ENCODE measurements at regions not wholly inside any gene's neighbourhood (a gene's known extent, or its start where the extent isn't known, plus 50 kb on each side); places are given as distances from the start of the nearest gene placed in this dataset.
"Not testable (repeated sequence)": the region's sequence is repeated elsewhere in the genome, so short reads cannot be mapped to it uniquely, and the experiment has no call there.

DNA sequence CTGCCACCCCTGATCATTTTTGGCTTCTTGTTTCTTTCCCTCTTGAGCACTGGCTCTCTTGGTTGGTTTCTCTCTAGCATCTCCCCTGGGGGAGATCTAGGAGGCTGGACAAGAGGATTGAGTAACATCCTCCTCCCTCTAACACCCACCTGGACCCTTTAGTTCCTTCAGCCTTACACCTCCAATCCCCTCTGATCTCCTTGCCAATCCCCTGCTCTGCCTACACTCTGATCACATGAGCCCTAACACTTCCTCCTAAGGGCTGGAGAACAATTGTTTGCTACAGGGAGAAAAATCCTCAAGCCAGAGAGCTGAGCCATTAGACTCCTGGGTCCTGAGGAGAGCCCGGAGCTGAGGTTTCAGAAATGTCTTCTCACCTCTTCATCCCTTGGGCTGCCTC, 65.9 kb upstream of the ADGRL1 start:
- no peak for DNase-seq (ENCODE audit: low read depth, low spot score)
- TF ChIP-seq FOXP2 (optimal IDR thresholded peaks at IDR 0.05; ENCODE audit: control extremely low read depth, extremely low read length, insufficient read depth) (no peak), EZH2 (IDR thresholded peaks at IDR 0.05) (no peak), POLR2AphosphoS5 (IDR thresholded peaks at IDR 0.05; ENCODE audit: borderline replicate concordance, low read depth, low read length) (no peak)
- Histone ChIP-seq H3K27ac (no peak overlapping the region), H3K4me3 (no peak overlapping the region), H3K9me3 (ENCODE audit: low read depth, low read length) (no peaks in the 10 kb centered on the region), H3K36me3 (ENCODE audit: insufficient read depth, low read length) (no peaks in the 10 kb centered on the region), H3K9ac (ENCODE audit: insufficient read length) (no peak overlapping the region)

DNA sequence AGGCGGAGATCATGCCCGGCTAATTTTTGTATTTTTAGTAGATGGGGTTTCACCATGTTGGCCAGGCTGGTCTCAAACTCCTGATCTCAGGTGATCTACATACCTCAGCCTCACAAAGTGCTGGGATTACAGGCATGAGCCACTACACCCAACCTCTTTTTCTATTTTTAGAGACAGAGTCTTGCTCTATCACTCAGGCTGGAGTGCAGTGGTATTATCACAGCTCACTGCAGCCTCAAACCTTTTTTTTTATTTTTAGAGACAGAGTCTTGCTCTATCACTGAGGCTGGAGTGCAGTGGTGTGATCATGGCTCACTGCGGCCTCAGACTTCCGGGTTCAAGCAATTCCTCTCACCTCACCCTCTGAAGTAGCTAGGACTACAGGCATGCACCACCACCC, 64.6 kb upstream of the ADGRL1 start:
- not testable (repeated sequence) for DNase-seq (ENCODE audit: low read depth, low spot score); H3K36me3 ChIP-seq (ENCODE audit: insufficient read depth, low read length); H3K9me3 ChIP-seq (ENCODE audit: low read depth, low read length); H3K27ac ChIP-seq; H3K4me3 ChIP-seq; H3K9ac ChIP-seq (ENCODE audit: insufficient read length)

DNA sequence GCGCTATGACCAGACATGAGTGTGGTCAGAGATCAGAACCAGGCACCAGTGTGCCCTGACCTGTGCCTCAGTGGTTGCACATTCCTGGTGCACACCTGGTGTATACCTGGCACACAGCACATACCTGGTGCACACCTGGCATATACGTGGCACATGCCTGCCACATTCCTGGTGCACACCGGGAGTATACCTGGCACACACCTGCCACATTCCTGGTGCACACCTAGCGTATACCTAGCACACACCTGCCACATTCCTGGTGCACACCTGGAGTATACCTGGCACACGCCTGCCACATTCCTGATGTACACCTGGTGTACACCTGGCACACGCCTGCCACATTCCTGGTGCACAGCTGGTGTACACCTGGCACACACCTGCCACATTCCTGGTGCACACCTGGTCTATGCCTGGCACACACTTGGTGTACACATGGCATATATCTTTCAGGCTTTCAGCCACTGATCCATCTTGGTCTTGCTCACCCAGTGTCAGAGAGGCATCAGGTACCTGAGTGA, 61.3 kb upstream of the ADGRL1 start:
- Histone ChIP-seq H3K9me3 (ENCODE audit: low read depth, low read length) (no peaks in the 10 kb centered on the region), H3K36me3 (ENCODE audit: insufficient read depth, low read length) (no peaks in the 10 kb centered on the region), H3K4me3 (no peak overlapping the region), H3K27ac (no peak overlapping the region), H3K9ac (ENCODE audit: insufficient read length) (no peak overlapping the region)
- no peak for DNase-seq (ENCODE audit: low read depth, low spot score)
- TF ChIP-seq EZH2 (IDR thresholded peaks at IDR 0.05) = no peak
- TF ChIP-seq FOXP2 (optimal IDR thresholded peaks at IDR 0.05; ENCODE audit: control extremely low read depth, extremely low read length, insufficient read depth) = no peak
- TF ChIP-seq POLR2AphosphoS5 (IDR thresholded peaks at IDR 0.05; ENCODE audit: borderline replicate concordance, low read depth, low read length) = no peak

DNA sequence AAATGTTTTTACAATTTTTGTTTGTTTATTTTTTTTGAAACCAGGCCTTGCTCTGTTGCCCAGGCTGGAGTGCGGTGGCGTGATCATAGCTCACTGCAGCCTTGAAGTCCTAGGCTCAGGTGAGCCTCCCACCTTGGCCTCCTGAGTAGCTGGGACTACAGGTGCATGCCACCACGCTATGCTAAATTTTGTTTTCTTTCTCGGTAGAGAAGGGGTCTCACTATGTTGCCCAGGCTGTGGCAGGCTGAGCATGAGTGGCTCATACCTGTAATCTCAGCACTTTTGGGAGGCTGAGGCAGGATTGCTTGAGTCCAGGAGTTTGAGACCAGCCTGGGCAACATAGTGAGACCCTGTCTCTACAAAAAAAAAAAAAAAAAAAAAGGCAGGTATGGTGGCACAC, 60.2 kb upstream of the ADGRL1 start:
- H3K9me3 ChIP-seq (ENCODE audit: low read depth, low read length); H3K4me3 ChIP-seq; H3K27ac ChIP-seq; H3K36me3 ChIP-seq (ENCODE audit: insufficient read depth, low read length); H3K9ac ChIP-seq (ENCODE audit: insufficient read length); DNase-seq (ENCODE audit: low read depth, low spot score): not testable (repeated sequence)

DNA sequence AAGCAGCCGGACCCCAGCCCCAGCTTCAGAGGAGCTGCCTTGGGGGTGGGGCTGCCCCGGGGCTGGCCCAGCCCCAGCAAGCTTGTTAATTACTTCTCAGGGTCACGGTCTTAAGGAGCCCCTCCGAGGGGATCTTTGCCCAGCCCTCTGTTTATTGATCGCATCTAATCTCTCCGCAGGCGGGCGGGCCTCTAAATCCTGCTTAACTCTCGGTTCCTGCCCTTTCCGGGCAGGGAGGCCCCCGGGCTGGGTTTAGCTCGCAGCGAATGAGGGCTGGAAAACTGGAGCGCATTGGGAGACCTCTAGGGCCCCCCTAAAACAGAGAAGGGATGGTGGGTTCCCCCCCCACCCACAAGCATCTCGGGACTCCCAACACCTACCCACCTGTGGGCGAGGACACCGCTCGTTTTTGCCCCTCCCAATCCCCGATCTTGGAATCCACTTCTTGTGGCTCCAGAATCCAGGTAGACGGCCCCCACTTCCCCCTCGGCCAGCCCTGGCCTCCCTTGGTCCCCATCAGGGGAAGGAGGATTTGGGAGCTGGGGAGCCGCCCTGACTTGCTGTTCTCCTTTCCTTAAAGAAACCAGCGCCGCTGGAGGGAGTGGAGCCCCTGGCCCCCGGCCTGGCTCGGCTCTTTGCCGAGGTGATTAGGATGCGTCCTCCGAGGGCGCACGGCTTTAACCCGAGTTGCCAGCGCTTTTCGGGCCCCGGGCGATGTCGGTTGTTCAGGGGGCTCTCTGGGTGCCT, 59.5 kb upstream of the ADGRL1 start:
- no peaks in the 10 kb centered on the region for H3K9me3 ChIP-seq (ENCODE audit: low read depth, low read length)
- TF ChIP-seq FOXP2 (optimal IDR thresholded peaks at IDR 0.05; ENCODE audit: control extremely low read depth, extremely low read length, insufficient read depth) (no peak), EZH2 (IDR thresholded peaks at IDR 0.05) (no peak), POLR2AphosphoS5 (IDR thresholded peaks at IDR 0.05; ENCODE audit: borderline replicate concordance, low read depth, low read length) (no peak)
- H3K36me3 ChIP-seq (ENCODE audit: insufficient read depth, low read length) = no peaks in the 10 kb centered on the region
- no peak for DNase-seq (ENCODE audit: low read depth, low spot score)
- H3K4me3 ChIP-seq = no peak overlapping the region
- no peak overlapping the region for H3K9ac ChIP-seq (ENCODE audit: insufficient read length)
- H3K27ac ChIP-seq = no peak overlapping the region

DNA sequence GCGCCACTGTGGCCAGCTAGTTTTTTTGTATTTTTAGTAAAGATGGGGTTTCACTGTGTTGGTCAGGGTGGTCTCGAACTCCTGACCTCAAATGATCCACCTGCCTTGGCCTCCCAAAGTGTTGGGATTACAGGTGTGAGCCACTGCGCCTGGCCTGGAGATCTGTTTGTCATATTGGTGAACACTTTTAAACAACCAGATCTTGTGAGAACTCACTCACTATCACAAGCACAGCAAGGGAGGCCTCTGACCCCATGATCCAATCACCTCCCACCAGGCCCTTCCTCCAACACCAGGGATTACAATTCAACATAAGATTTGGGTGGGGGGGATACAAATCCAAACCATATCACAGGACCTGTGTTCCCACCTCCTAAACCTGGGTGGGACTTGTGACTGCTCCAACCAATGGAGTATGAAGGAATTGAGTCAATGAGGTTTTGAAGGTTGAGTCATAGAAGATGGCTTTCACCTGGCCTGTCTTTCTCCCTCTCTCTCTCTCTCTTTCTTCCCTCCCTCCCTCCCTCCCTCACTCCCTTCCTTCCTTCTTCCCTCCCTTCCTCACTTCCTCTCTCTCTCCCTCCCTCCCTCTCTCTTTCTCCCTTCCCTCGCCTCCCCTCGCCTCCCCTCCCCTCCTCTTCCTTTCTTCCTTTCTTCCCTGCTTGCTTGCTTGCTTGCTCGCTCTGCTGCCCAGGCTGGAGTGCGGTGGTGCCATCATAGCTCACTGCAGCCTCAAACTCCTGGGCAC, 50.1 kb upstream of the ADGRL1 start:
- H3K9me3 ChIP-seq (ENCODE audit: low read depth, low read length); H3K9ac ChIP-seq (ENCODE audit: insufficient read length); H3K36me3 ChIP-seq (ENCODE audit: insufficient read depth, low read length); H3K4me3 ChIP-seq; H3K27ac ChIP-seq; DNase-seq (ENCODE audit: low read depth, low spot score): not testable (repeated sequence)

Measured in SK-N-MC (cell line).